HepG2 (cell line): ENCODE measurements at regions not wholly inside any gene's neighbourhood (a gene's known extent, or its start where the extent isn't known, plus 50 kb on each side); places are given as distances from the start of the nearest gene placed in this dataset.

Experiments
- ATAC-seq: fragments of 200-7000 bp; cut with Tn5 transposase; 3 replicates; pipeline ENCODE4 v1.9.1; 2020; ENCODE audit warnings: mild to moderate bottlenecking, moderate library complexity
- BruUV-seq: library from RNA; stranded (reverse); fragments of 400-500 nt; replicated peaks from 2 replicates; lab custom pipeline; 2021; lab: Mats Ljungman, UMichigan
- CTCF ChIA-PET: fragments of 300-600 bp; formaldehyde crosslinking; extraction: SDS; loops from one replicate; lab custom pipeline; 2021; ENCODE audit warnings: low total read pairs, inconsistent platforms, low intra/inter-chr PET ratio; lab: Yijun Ruan, JAX
- POLR2A ChIA-PET: fragments of 350-600 bp; sonication (Branson Sonifier 250); formaldehyde crosslinking; loops from one replicate; lab custom pipeline; 2020; ENCODE audit warnings: antibody characterized with exemption, inconsistent platforms; lab: Yijun Ruan, JAX
- DNase-seq: peaks from one replicate; pipeline ENCODE4 v3.0.0-alpha.2; 2015; ENCODE audit warnings: low spot score
- FAIRE-seq: peaks from 3 replicates; lab custom pipeline; 2011; peaks lifted over from hg19 to GRCh38; lab: Jason Lieb, UNC
- H2AFZ ChIP-seq: one replicate; pipeline ENCODE4 v1.6.1; 2011; ENCODE audit warnings: low read length, inconsistent platforms
- H3K27ac ChIP-seq: fragments of 300-600 bp; 3 replicates; pipeline ENCODE4 v1.8.0; 2011; ENCODE audit warnings: mixed run types, mild to moderate bottlenecking, mixed read lengths, low read length, inconsistent platforms; ENCODE audit not compliant: insufficient read depth; ENCODE audit errors: extremely low read length
- H3K27me3 ChIP-seq, 2 experiments: fragments of 200-600 bp in 1 of 2; 2 replicates in 1 of 2; 3 replicates in 1 of 2; pipeline versions ENCODE4 v1.6.0 to v1.8.0; 2011; ENCODE audit warnings: low read length in 2 of 2, mild to moderate bottlenecking in 2 of 2, moderate library complexity in 2 of 2, inconsistent platforms in 1 of 2; ENCODE audit not compliant: insufficient read depth in 2 of 2, control insufficient read depth in 1 of 2
- H3K36me3 ChIP-seq, 2 experiments: fragments of 200-600 bp in 1 of 2; replicated peaks in 1 of 2; 2 replicates in 1 of 2; 3 replicates in 1 of 2; pipeline versions ENCODE4 v1.5.1 to v1.8.0; 2011; ENCODE audit warnings: low read length in 2 of 2, inconsistent platforms in 1 of 2; ENCODE audit not compliant: insufficient read depth in 2 of 2, control insufficient read depth in 1 of 2
- H3K4me1 ChIP-seq: 2 replicates; pipeline ENCODE4 v1.5.1; 2012; ENCODE audit warnings: low read length, inconsistent platforms; ENCODE audit not compliant: insufficient read depth
- H3K4me2 ChIP-seq: 2 replicates; pipeline ENCODE4 v1.6.0; 2011; ENCODE audit warnings: low read depth, low read length, inconsistent platforms
- H3K4me3 ChIP-seq, 3 experiments: fragments of 200-600 bp in 1 of 3; sonication (generic), shearing (Covaris generic) in 1 of 3; replicated peaks in 1 of 3; 2 replicates each; pipeline ENCODE4 v1.5.1; 2011 to 2016; ENCODE audit warnings: low read length in 3 of 3, inconsistent platforms in 2 of 3, low read depth in 2 of 3, mild to moderate bottlenecking in 2 of 3, control low read depth in 1 of 3, mixed read lengths in 1 of 3; ENCODE audit not compliant: insufficient read depth in 1 of 3
- H3K79me2 ChIP-seq: one replicate; pipeline ENCODE4 v1.6.1; 2011; ENCODE audit warnings: low read length, inconsistent platforms; ENCODE audit not compliant: insufficient read depth
- H3K9ac ChIP-seq: 2 replicates; pipeline ENCODE4 v1.6.0; 2011; ENCODE audit warnings: mild to moderate bottlenecking, low read depth, low read length, inconsistent platforms; ENCODE audit not compliant: insufficient read depth
- H3K9me3 ChIP-seq: 2 replicates; pipeline ENCODE4 v1.5.1; 2012; ENCODE audit warnings: mild to moderate bottlenecking, low read length
- H4K20me1 ChIP-seq: 2 replicates; pipeline ENCODE4 v1.6.0; 2011; ENCODE audit warnings: inconsistent platforms, mild to moderate bottlenecking, low read length, moderate library complexity; ENCODE audit not compliant: insufficient read depth
- EED ChIP-seq: sonication (generic); formaldehyde crosslinking; IDR thresholded peaks from 2 replicates; pipeline ENCODE4 v1.5.0; 2020; ENCODE audit warnings: mild to moderate bottlenecking, missing genetic modification reagents
- FOXC1 ChIP-seq: sonication (generic); formaldehyde crosslinking; IDR thresholded peaks from 2 replicates; pipeline ENCODE4 v1.8.0; 2022; ENCODE audit warnings: mild to moderate bottlenecking, missing genetic modification reagents, borderline replicate concordance
- HMGA1 ChIP-seq: sonication (generic); formaldehyde crosslinking; conservative IDR thresholded peaks from 2 replicates; pipeline ENCODE4 v1.4.0; 2020; ENCODE audit warnings: missing genetic modification reagents
- SMAD3 ChIP-seq: sonication (generic); formaldehyde crosslinking; IDR thresholded peaks from 2 replicates; pipeline ENCODE4 v1.4.0; 2020; ENCODE audit warnings: missing genetic modification reagents
- SYNCRIP ChIP-seq: fragments of 200-400 bp; formaldehyde crosslinking; IDR thresholded peaks from 2 replicates; pipeline ENCODE4 v1.6.1; 2018; ENCODE audit warnings: mild to moderate bottlenecking, low read depth, low read length; ENCODE audit not compliant: insufficient read depth
- ZNF10 ChIP-seq: sonication (generic); formaldehyde crosslinking; IDR thresholded peaks from 2 replicates; pipeline ENCODE4 v1.4.0; 2020; ENCODE audit warnings: mild to moderate bottlenecking, low read depth, missing genetic modification reagents, borderline replicate concordance
- ZNF577 ChIP-seq: sonication (generic); formaldehyde crosslinking; IDR thresholded peaks from 2 replicates; pipeline ENCODE4 v1.4.0; 2020; ENCODE audit warnings: mild to moderate bottlenecking, low read depth, missing genetic modification reagents, borderline replicate concordance
- ZNF746 ChIP-seq: sonication (generic); formaldehyde crosslinking; IDR thresholded peaks from 2 replicates; pipeline ENCODE4 v1.8.0; 2022; ENCODE audit warnings: mild to moderate bottlenecking, missing genetic modification reagents
- in situ Hi-C: cut with HindIII; loops from 2 replicates; pipeline ENCODE4 v1.10.0; 2017; ENCODE audit warnings: low pct_unique_long_range_greater_than_20kb; ENCODE audit not compliant: extremely low pct_ligation_motif_present
- intact Hi-C: fragments of 100-400 bp; cut with micrococcal nuclease; formaldehyde crosslinking; loops from one replicate; pipeline ENCODE4 v1.10.0; 2022; ENCODE audit not compliant: unreplicated experiment
- TF ChIP-seq, protein P1 (sequence below): IDR thresholded peaks from 2 replicates; pipeline ENCODE4 v1.6.1; 2016; ENCODE audit warnings: missing compliant biosample characterization, missing genetic modification reagents, borderline replicate concordance
- TF ChIP-seq, protein P2 (sequence below): sonication (generic); formaldehyde crosslinking; IDR thresholded peaks from 2 replicates; pipeline ENCODE4 v1.5.0; 2020; ENCODE audit warnings: missing genetic modification reagents

DNA sequence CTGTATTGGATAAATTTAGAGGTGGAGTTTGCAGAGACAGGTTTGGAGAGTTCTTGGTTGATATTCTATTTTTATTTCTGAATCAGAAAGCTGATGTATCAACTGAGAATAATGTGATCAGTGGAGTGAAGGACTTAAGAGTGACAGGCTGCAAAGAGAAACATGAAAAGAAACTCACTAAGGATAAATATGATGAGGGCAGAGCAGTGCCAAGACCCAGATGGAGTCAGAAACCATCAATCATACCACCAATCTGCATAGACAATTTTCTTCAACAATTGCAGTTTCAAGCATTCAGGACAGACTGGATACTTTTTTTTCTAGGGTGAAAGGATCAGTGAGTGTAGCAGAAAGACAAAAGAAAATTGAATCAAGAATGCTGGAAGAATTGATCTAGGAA is 226.7 kb upstream of the NAV3 start:
- DNase-seq: no peak
- H3K9ac ChIP-seq: no peak overlapping the region
- intact Hi-C loops (no loop called here), in situ Hi-C loops (no loop called here)
- H3K27me3 ChIP-seq: no peaks in the 10 kb centered on the region
- FAIRE-seq: no peak
- H4K20me1 ChIP-seq: no peaks in the 10 kb centered on the region
- POLR2A ChIA-PET: no interaction called here
- H3K4me2 ChIP-seq: no peak overlapping the region
- H3K79me2 ChIP-seq: no peaks in the 10 kb centered on the region
- no peaks in the 10 kb centered on the region for H3K36me3 ChIP-seq
- BruUV-seq: no TSS peak
- no peaks in the 10 kb centered on the region for H3K9me3 ChIP-seq
- H3K4me1 ChIP-seq: no peaks in the 10 kb centered on the region
- H2AFZ ChIP-seq: no peak overlapping the region
- H3K27ac ChIP-seq: no peak overlapping the region
- H3K4me3 ChIP-seq: no peak overlapping the region
- ATAC-seq: no peak
- TF ChIP-seq, protein P1, sequence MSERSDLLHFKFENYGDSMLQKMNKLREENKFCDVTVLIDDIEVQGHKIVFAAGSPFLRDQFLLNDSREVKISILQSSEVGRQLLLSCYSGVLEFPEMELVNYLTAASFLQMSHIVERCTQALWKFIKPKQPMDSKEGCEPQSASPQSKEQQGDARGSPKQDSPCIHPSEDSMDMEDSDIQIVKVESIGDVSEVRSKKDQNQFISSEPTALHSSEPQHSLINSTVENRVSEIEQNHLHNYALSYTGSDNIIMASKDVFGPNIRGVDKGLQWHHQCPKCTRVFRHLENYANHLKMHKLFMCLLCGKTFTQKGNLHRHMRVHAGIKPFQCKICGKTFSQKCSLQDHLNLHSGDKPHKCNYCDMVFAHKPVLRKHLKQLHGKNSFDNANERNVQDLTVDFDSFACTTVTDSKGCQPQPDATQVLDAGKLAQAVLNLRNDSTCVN (CRISPR knock-in tag): no peak
- TF ChIP-seq HMGA1 (CRISPR knock-in tag): no peak
- TF ChIP-seq, protein P2, sequence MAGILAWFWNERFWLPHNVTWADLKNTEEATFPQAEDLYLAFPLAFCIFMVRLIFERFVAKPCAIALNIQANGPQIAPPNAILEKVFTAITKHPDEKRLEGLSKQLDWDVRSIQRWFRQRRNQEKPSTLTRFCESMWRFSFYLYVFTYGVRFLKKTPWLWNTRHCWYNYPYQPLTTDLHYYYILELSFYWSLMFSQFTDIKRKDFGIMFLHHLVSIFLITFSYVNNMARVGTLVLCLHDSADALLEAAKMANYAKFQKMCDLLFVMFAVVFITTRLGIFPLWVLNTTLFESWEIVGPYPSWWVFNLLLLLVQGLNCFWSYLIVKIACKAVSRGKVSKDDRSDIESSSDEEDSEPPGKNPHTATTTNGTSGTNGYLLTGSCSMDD (CRISPR knock-in tag): no peak
- TF ChIP-seq ZNF746 (CRISPR knock-in tag): no peak
- TF ChIP-seq FOXC1: no peak
- TF ChIP-seq ZNF10 (CRISPR knock-in tag): no peak
- TF ChIP-seq ZNF577: no peak
- no peak for TF ChIP-seq SYNCRIP
- TF ChIP-seq EED: no peak
- no peak for TF ChIP-seq SMAD3 (CRISPR knock-in tag)
- CTCF ChIA-PET: no interaction called here
